ENCODE measurements at regions not wholly inside any gene's neighbourhood (a gene's known extent, or its start where the extent isn't known, plus 50 kb on each side); places are given as distances from the start of the nearest gene placed in this dataset.

DNA sequence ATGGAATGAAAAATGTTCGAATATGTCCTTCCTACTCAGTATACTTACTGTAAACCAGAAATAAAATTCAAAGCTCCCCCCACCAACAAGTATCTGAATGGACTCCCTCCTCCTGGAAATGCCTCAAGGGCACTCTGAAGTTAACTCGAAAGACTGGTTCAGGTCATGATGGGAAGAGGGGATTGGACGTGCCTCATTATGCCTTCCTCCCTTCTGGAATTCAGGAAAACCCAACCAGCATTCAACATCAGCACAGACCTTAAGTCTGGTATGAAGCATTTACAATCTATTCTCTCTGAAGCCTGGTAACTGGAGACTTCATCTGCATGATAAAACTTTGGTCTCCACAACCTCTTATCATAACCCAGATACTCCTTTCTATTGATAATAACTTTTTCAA, 428.3 kb upstream of the RAG2 start:
- DNase-seq (ENCODE audit: low read depth): no peak

DNA sequence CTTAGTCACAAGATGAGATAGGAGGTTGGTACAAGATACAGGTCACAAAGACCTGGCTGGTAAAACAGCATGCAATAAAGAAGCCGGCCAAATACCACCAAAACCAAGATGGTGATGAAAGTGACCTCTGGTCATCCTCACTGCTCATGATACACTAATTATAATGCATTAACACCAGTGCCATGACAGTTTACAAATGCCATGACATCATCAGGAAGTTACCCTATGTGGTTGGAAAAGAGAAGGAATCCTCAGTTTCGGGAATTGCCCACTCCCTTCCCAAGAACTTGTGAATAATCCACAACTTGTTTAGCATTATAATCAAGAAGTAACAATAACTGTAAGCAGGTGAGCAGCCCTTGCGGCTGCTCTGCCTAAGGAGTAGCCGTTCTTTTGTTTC, 408.5 kb upstream of the RAG2 start:
- DNase-seq (ENCODE audit: low read depth): no peak

DNA sequence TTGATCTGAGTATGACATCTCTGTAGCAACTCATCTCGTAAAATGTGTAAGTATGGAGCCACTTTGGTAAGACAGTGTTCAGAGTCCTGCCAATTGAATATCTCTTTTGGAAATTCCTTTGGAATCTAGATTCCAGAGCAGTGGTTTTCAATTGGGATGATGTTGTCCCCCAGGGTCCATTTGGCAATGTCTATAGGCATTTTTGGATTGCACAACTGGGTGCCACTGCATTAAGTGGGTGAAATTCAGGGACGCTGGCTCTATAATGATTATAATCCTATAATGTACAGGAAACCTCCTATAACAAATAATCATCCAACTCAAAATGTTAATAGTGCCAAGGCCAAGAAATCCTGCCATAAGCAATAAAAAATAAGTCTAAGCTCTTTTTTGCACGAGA, 404.8 kb upstream of the RAG2 start:
- DNase-seq (ENCODE audit: low read depth): no peak

DNA sequence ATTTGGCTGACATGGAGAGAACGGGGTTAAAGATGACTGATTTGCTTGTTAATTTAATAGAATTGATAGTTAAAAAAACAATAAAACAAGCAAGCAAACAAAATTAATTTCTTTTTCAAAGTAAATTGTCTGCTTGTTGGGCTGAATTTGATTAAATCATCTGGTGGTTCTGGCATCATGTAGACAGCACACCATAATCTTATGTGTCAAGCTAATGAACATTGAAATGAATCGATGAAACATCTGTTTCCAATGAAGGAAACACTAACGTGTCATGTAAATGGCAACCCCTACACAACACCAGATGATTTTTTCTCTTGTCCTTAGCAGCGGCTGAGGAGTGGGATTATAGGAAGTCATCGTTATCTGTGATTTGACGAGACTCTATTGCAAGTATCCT, 399.6 kb upstream of the RAG2 start:
- no peak for DNase-seq (ENCODE audit: low read depth)

DNA sequence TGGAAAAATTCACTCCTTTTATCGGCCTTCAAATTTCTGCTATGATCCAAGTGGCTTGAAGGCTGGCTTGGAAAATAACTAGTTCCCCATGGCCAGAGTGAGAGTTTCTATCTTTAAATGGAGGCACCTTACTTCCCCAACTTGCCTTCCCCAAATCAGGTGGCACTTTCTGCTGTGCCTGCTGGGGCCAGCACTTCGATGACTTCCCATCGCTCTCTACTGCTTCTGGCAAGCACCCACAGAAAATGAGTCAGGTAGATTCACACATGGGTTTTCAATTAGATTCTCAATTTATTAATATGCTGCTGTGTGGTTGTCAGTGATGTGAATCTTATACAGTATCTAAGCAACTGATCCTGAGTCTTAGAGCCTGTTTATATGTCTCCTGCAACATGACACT, 398.8 kb upstream of the RAG2 start:
- DNase-seq (ENCODE audit: low read depth): no peak

DNA sequence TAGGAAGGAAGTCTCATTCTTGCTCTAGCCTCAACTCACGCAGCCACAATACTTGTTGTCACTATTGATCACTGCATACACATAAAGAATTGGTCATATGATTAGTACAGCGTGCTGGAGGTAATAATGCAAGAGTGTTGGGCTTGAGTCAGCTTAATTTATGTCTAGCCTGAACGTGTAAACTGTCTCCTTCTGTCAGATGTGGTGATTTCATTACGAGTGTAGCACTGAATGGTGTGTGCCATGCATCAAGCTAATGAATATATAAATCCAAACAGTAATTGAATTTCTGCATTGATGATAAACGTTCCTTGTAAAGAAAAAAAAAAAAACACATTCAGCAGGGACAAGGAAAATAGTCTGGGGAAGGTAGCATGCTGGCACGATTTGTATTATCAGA, 396.2 kb upstream of the RAG2 start:
- no peak for DNase-seq (ENCODE audit: low read depth)

DNA sequence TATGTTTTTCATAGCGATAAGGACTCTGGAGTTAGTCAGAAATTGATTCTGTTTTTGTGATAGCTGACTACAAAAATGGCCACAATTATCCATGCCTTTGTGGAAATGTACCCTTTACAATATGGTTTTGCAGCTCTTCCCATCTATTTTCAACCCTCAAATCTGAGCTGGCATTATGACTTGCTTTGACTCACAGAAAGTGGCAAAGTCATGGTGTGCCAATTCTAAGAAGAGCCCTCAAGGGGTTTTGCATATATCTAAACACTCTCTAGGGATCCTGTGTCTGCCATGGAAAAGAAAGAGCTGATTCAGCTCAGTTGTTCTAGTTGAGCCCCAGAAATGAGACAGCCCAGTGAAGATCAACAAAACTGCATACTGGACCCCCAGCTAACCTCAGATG, 390.5 kb upstream of the RAG2 start:
- DNase-seq (ENCODE audit: low read depth): no peak

DNA sequence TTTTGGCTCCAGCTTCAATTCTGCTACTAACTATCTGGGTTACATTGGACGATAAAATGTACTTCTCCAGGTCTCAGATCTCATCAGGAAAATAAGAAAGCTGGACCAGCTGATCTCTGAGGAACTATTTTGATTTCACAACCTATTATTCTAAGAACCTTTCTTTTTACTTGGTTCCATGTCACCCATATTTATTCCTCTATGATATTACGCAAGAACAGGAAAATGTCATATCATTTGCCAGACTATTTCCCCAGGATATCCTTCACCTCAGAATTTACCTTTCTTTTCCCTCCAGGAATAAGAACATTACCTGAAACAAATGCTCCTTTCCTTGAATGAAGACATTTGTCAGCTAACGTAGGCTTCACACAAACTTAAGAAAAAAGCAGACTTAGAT, 387.5 kb upstream of the RAG2 start:
- DNase-seq (ENCODE audit: low read depth): no peak

DNA sequence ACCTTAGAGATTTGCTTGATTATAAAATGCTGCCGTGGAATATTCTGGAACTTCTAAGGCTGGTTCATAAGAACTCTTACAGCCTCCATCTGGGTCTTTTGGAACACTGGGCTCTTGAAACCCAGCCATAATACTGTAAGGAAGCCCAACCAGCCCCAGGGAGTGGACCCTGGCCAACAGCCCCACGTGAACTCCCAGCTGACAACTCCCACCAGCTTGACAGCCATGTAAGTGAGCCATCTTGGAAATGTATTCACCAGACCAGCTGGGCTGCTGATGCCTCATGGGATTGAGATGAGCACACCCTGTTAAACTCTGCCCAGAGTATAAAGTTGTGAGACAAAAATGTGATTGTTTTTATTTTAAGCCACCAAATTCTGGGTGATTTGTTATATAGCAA, 378.7 kb upstream of the RAG2 start:
- DNase-seq (ENCODE audit: low read depth): no peak

DNA sequence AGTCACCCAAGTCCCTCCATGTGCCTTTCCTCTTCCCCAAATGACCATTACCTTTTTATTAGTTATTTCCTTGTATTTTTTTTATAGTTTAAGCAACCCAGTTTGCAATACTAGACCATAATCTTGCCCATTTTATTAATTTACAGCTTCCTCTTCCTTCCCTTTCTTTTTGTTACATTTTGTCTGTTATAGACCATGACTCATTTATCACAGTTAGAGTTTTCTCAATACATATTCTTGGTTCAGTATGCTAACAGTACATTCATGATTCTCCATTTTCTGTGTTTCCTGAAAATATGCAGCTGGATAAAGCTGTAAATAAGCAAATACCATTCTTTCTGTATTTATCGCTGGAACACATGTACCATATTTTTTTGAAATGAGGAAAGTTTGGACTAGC, 376.7 kb upstream of the RAG2 start:
- DNase-seq (ENCODE audit: low read depth): no peak

DNA sequence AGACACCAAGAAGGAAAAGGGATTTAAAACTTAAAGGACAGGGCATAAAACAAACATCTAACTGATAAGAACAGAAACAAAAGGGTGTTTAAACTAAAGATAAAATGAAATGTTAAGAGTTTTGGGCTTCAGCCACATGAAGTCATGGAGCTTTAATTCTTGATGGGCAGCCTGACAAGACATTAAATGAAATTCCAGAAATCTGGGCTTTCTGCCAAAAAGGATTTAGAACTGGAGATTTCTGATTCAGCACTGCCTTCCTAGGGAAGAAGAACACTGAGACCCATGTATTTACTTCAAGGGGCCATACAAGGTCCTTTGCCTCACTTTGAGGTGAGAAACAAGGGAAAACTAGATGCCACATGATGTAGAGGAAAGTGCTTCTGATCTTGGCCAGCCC, 355.9 kb upstream of the RAG2 start:
- DNase-seq (ENCODE audit: low read depth): no peak

DNA sequence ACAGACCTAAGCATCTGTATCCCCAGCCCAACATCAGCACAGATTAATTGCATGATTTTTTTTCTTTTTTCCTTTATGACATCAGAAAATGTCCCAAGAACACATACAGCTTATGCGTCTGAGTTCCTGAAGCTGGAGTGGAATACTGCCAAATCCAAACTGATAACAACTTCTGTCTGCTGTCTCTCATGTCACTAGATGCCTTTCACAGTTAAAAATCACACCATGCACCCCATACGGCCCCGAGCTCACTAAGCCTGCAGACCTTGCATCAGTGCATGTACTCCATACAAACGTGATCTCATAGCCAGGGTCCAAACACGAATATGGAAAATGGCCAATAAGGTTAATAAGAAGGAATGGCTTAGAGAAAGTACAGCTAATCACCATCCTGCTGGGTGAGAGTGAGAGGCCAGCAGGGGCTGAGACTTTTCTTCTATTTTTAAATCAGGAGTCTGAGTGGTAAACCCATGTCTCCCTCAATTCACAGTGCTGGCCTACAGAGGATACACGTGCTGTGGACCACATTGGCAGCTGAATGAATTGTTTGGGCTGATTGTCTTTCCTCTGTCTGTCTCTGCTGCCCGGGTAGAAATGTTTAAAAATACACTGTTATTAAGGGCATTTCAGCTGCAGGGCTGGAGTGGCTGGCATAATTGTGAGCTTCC, 350.6 kb upstream of the RAG2 start:
- no peak for DNase-seq (ENCODE audit: low read depth)

DNA sequence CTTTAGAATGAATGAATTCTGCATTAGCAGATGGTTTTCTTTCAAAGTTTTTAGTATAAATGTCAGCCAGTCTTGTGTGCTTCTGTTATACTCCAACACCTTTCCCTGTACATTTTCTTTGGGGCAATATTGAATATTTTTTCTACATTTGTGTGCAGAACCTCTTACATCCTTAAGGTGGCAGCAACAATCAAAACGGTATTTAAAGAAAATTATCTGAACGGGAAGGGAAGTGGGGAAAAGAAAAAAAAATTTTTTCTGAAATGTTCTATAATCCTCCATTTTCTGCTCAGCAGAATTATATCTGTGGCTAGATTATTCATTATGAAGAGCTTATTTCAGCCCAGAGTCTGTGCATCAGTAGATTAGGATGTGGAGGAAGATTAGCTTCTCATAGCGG, 347.3 kb upstream of the RAG2 start:
- DNase-seq (ENCODE audit: low read depth): no peak

DNA sequence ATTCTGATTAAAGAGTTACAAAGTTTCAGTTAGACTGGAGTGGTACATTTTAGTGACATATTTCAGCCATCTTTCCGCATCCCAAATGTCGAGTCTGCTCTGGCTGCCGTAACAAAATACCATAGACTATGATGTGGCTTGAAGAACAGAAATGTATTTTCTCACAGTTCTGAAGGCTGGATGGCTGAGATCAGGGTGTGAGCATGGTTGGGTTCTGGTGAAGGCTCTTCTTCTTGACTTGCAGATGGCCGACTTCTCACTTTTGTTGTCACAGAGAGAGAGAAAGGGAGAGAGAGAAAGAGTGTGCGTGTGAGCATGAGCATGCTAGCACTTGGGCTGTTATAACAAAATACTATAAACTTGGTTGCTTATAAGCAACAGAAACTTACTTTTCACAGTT, 335.4 kb upstream of the RAG2 start:
- DNase-seq (ENCODE audit: low read depth): no peak

DNA sequence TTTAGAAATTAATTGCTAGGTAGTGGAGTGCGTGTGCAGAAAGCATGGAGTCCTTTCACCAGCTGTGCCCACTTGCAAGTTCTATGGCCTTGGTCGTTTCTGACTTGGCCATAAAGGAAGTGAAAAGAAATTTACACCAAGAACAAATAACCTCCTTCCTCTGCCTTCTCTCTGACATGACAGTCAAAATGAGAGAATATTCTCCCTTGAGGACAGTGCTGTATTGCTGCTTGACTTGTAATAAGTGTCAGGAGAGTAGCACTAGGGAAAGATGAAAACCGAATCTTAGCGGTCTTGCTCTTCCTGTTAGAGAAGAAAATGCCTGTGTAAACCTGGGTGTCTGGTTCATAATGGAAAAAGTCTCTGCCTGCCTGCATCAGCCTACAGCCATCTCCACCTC, 333.1 kb upstream of the RAG2 start:
- DNase-seq (ENCODE audit: low read depth): no peak

DNA sequence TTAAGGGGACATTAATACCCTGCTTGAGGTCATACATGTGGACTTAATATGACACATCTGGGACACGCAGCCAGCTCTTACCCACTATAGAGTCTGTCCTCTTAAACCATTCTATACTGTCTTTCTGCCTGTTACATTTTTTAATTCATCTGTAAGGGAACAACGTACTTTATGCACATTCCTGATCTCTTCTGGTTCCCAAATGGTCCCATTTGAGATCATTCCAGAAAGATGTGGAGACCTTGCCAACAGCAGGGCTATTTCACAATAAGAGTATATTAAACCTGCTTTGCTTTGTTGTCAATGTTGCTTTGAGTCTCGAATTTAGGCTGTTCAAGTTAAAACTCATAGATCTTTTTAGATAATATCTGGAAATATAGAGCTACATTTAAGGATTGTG, 332.2 kb upstream of the RAG2 start:
- DNase-seq (ENCODE audit: low read depth): no peak

DNA sequence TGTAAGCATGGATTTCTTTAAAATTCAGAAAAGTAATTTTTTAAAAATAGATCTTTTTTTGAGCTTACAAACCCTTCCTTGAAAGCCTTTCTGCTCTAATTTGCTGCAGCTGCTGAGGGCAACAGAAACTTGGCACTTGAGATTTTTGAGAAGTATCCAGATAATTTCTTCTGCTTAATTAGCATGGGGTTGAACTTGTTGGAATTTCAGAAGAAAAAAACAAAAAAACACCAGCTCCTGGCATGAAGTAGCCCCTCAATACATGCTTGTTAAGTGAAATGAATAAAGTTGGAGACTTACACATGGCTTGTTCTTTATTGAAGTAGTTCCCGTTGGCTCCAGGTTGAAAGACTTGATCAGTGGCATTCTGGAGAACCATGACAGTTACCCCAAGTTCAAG, 331.4 kb upstream of the RAG2 start:
- DNase-seq (ENCODE audit: low read depth): no peak

DNA sequence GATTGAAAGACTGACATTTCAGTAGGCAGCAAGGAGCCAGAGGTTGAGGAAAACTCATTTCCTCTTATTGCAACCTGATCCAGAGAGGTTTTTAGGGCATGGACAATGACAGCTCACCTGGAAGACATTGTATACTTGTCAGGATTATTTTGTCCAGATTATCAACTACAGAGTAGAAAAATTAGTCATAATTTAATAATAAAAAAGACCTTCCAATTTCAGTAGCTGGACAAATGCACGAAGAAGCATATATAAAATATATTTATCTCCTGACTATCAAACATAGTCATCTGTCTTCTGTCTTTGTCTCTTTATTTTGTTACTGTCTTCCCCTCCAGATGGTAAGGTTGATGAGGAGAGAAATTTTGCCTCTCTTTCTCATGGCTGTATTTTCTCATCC, 330.6 kb upstream of the RAG2 start:
- no peak for DNase-seq (ENCODE audit: low read depth)

DNA sequence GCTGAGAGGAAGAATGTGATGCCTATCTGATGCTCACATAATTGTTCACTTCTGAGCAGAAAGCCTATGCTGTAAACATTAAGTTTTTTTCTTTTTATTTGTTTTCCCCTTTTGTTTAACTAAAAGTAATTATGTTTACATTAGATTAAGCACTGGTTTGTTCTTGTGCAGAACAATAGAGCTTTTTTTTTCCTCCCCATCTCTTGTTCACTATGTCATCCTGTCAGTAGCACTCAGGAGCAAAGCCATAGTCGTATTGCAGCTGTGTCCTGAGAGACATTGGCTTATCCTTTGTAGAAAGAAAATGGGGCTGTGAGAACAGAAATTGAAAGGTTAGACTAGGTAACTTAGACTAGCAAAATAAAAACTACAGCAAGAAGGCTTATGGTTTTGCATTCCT, 301.8 kb upstream of the RAG2 start:
- no peak for DNase-seq (ENCODE audit: low read depth)

DNA sequence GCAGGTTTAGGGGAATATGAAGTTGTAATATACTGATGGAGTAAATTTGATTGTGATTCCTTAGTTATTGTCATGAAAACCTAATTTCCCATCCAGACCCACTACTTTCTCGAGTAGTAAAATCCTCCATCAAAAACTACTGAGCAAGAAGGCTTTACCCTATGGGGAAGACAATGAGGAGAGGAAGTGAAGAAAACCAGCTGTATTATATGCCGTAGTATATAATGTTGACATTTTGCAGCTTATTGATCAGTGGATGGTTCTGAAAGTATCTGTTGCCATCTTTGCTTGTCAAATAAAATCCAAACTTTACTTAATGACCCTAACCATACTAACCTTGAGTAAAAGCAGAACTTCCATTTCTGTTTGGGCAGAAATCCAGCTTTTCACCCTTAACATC, 292.8 kb upstream of the RAG2 start:
- DNase-seq (ENCODE audit: low read depth): no peak

DNA sequence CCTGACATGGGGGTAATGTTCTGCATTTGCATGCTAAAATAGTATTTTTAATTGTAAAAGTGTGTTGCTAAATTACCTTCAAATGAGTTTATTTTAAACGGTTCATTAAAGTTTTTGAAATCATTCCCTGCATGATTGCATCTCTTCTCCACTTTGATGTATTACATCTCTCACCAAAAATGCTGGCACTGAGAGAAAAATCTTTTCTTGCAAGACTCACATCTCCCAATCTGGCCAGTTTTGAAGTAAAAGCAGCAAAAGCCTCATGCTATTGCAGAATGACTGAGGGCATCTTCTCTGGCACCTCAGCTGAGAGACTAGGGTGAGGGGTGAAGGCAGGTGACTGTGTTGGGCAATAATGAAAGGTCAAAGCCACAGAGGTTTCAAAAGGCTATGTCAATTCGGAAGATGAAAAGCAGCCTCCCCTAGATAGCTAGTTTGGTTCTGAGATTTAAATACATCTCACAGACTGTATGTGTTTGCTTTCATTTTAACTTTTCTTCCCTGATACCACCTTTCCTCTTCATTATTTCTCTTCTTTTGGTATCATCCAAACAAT, 292.2 kb upstream of the RAG2 start:
- no peak for DNase-seq (ENCODE audit: low read depth)

DNA sequence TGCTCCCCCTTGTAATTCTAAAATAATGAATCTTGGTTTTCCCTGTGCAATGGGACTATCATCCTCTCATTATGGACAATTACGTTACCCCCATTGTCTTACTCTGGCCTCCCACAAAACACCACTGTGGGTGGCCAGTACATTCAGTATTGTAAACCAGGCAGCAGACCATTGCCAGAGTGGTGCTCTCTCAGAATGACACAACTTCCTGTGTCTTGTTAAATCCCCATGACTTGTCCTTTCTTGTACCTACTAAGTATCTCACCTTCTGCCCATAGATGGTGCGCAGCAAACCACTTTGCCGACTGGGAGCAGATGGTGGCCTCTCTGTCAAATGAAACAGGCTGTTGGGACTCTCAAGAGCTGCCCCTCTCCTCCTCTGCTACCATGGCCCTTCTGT, 287.1 kb upstream of the RAG2 start:
- DNase-seq (ENCODE audit: low read depth): no peak

DNA sequence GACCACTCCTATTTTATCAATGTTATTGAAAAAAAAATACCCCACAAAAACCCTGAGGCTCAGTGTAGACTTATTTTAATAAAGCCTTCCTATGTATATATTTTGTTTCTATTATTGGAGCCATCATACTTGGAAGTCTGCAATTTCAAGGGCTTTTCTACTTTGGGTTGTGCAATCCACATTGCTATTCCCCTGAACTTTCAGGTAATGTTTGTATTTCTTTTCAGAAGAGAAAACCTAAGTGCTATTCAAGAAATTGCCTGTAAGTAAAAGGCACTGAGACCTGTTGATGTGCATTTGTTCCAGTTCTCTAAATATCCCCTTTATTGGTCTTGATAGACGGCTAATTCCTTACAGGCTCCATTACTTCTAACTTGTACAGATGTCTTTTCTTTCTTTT, 280.7 kb upstream of the RAG2 start:
- DNase-seq (ENCODE audit: low read depth): no peak

DNA sequence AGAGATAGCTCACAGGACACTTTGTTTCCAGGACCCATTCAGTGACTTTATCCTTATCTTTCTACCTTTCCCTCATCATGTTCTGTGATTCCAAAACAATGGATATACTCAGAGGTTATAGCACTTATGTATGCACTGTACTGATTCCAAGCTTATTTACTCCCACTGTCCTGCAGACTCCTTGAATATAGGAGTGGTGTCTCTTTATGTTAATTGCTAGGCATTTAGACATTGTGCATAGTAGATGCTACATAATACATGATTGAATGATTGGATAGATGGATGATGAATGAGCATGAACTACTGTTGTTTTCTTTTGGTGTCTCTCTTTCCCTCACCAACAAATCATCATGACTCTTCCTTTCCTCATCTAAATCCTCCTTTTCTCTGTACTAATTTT, 279.1 kb upstream of the RAG2 start:
- DNase-seq (ENCODE audit: low read depth): no peak

DNA sequence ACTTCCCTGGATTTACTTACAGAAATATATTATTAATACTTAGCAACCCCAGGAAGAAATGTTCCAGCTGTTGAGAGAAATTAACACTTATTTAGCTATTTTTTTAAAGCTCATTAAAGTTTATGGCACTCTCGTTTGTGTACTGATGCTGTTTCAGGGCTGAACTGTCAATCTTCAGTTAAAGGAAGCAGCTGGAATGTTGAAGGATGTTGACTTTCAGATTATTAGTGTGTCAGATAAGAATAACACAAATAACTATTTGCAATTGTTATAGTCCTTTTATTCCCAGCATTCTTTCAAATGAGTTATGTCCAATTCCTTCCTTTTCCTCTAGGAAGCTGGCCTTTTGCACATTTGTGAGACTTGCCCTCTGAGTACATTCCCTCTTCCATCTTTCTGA, 278.2 kb upstream of the RAG2 start:
- DNase-seq (ENCODE audit: low read depth): no peak
